GM23338 (cell line): ENCODE measurements at regions not wholly inside any gene's neighbourhood (a gene's known extent, or its start where the extent isn't known, plus 50 kb on each side); places are given as distances from the start of the nearest gene placed in this dataset.
A peak's percentile ranks its signal among the peaks of the same experiment; 100 is the strongest.

Source experiments
- ATAC-seq: fragments of 200-7000 bp; cut with Tn5 transposase; 3 replicates; pipeline ENCODE4 v1.9.1; 2020
- DNase-seq: peaks from one replicate; pipeline ENCODE4 v3.0.0-alpha.2; 2015; ENCODE audit warnings: low spot score
- H2AFZ ChIP-seq: fragments of 200-600 bp; sonication (generic); 2 replicates; pipeline ENCODE4 v1.8.0; 2016; ENCODE audit warnings: antibody characterized with exemption, mild to moderate bottlenecking, moderate library complexity
- H3F3A ChIP-seq: fragments of 200-600 bp; sonication (generic); replicated peaks from 2 replicates; pipeline ENCODE4 v1.8.0; 2017; ENCODE audit warnings: antibody characterized with exemption, mixed run types, low read depth
- H3K27ac ChIP-seq: fragments of 200-600 bp; sonication (generic); 2 replicates; pipeline ENCODE4 v1.6.1; 2016; ENCODE audit warnings: low read depth
- H3K27me3 ChIP-seq: fragments of 200-600 bp; sonication (generic); 2 replicates; pipeline ENCODE4 v1.8.0; 2016; ENCODE audit warnings: mild to moderate bottlenecking, mixed run types, moderate library complexity; ENCODE audit not compliant: insufficient read depth
- H3K36me3 ChIP-seq: fragments of 200-600 bp; sonication (generic); 2 replicates; pipeline ENCODE4 v1.8.0; 2016; ENCODE audit warnings: mild to moderate bottlenecking; ENCODE audit not compliant: insufficient read depth
- H3K4me1 ChIP-seq: fragments of 200-600 bp; sonication (generic); 2 replicates; pipeline ENCODE4 v1.8.0; 2016; ENCODE audit warnings: mild to moderate bottlenecking, moderate library complexity; ENCODE audit not compliant: insufficient read depth
- H3K4me2 ChIP-seq: fragments of 200-600 bp; sonication (generic); 2 replicates; pipeline ENCODE4 v1.7.1; 2017; ENCODE audit warnings: mixed run types
- H3K4me3 ChIP-seq: fragments of 200-600 bp; sonication (generic); 2 replicates; pipeline ENCODE4 v1.6.1; 2016; ENCODE audit warnings: mixed run types
- H3K79me2 ChIP-seq: fragments of 200-600 bp; sonication (generic); replicated peaks from 2 replicates; pipeline ENCODE4 v1.8.0; 2017; ENCODE audit warnings: mild to moderate bottlenecking; ENCODE audit not compliant: insufficient read depth
- H3K9me2 ChIP-seq: fragments of 200-600 bp; sonication (generic); 2 replicates; pipeline ENCODE4 v1.8.0; 2017; ENCODE audit not compliant: insufficient read depth
- H4K20me1 ChIP-seq: fragments of 200-600 bp; sonication (generic); replicated peaks from 2 replicates; pipeline ENCODE4 v1.8.0; 2017; ENCODE audit warnings: mild to moderate bottlenecking; ENCODE audit not compliant: insufficient read depth
- H3K27ac Mint-ChIP-seq: 2 replicates; pipeline ENCODE4 v1.8.0; 2020; ENCODE audit warnings: inconsistent platforms, mild to moderate bottlenecking, moderate library complexity, mixed read lengths
- H3K27me3 Mint-ChIP-seq: 3 replicates; pipeline ENCODE4 v1.8.0; 2022; ENCODE audit warnings: low read depth, mild to moderate bottlenecking, moderate library complexity, mixed read lengths, inconsistent platforms; ENCODE audit not compliant: insufficient read depth, poor library complexity
- H3K36me3 Mint-ChIP-seq: 3 replicates; pipeline ENCODE4 v1.8.0; 2021; ENCODE audit warnings: low read depth, mild to moderate bottlenecking, inconsistent platforms, moderate library complexity, mixed read lengths
- H3K4me1 Mint-ChIP-seq: 3 replicates; pipeline ENCODE4 v1.8.0; 2020; ENCODE audit warnings: mild to moderate bottlenecking, inconsistent platforms, mixed read lengths
- H3K4me3 Mint-ChIP-seq: 3 replicates; pipeline ENCODE4 v1.8.0; 2021; ENCODE audit warnings: moderate library complexity, mild to moderate bottlenecking, inconsistent platforms, mixed read lengths
- H3K9me3 Mint-ChIP-seq: 3 replicates; pipeline ENCODE4 v1.8.0; 2020; ENCODE audit warnings: moderate library complexity, mild to moderate bottlenecking, inconsistent platforms, mixed read lengths
- CREB1 ChIP-seq: fragments of 250-450 bp; sonication (Bioruptor Pico); IDR thresholded peaks from 2 replicates; pipeline ENCODE4 v1.5.0; 2020; ENCODE audit warnings: low read depth, mild to moderate bottlenecking, moderate library complexity
- EZH2 ChIP-seq: fragments of 200-600 bp; sonication (generic); IDR thresholded peaks from one replicate; pipeline ENCODE4 v1.8.0; 2017; ENCODE audit warnings: antibody characterized with exemption, mild to moderate bottlenecking, low read depth; ENCODE audit not compliant: unreplicated experiment
- EZH2phosphoT487 ChIP-seq: fragments of 200-600 bp; sonication (generic); IDR thresholded peaks from one replicate; pipeline ENCODE4 v1.8.1; 2018; ENCODE audit warnings: antibody characterized with exemption; ENCODE audit not compliant: unreplicated experiment
- JUNB ChIP-seq: IDR thresholded peaks from one replicate; pipeline ENCODE4 v1.6.1; 2016; ENCODE audit warnings: antibody characterized with exemption; ENCODE audit not compliant: unreplicated experiment
- NANOG ChIP-seq: IDR thresholded peaks from 2 replicates; pipeline ENCODE4 v1.6.1; 2016; ENCODE audit warnings: antibody characterized with exemption, borderline replicate concordance
- POLR2AphosphoS5 ChIP-seq: IDR thresholded peaks from 2 replicates; pipeline ENCODE4 v1.6.1; 2016; ENCODE audit warnings: antibody characterized with exemption, low read depth
- STAT1 ChIP-seq: IDR thresholded peaks from one replicate; pipeline ENCODE4 v1.6.1; 2016; ENCODE audit warnings: antibody characterized with exemption; ENCODE audit not compliant: unreplicated experiment
- ZNF114 ChIP-seq: fragments of 250-450 bp; sonication (Bioruptor Pico); IDR thresholded peaks from 2 replicates; pipeline ENCODE4 v1.5.0; 2020; ENCODE audit warnings: mild to moderate bottlenecking, moderate library complexity
- ZNF331 ChIP-seq: fragments of 250-450 bp; sonication (Bioruptor Pico); IDR thresholded peaks from 2 replicates; pipeline ENCODE4 v1.5.0; 2020; ENCODE audit warnings: low read depth, mild to moderate bottlenecking, moderate library complexity
- TF ChIP-seq, protein P1 (sequence below): fragments of 250-450 bp; sonication (Bioruptor Pico); IDR thresholded peaks from 2 replicates; pipeline ENCODE4 v1.5.0; 2020; ENCODE audit warnings: mild to moderate bottlenecking, moderate library complexity
- TF ChIP-seq, protein P2 (sequence below), 2 experiments: fragments of 200-600 bp in 1 of 2; sonication (generic) in 1 of 2; conservative IDR thresholded peaks; 2 replicates each; pipeline versions ENCODE4 v1.5.1 to v1.6.1; 2016 to 2017; ENCODE audit warnings: antibody characterized with exemption in 2 of 2, low read depth in 2 of 2, mild to moderate bottlenecking in 2 of 2, moderate library complexity in 1 of 2
- TF ChIP-seq, protein P3 (sequence below): IDR thresholded peaks from 2 replicates; pipeline ENCODE4 v1.6.1; 2016; ENCODE audit warnings: antibody characterized with exemption
- TF ChIP-seq, protein P4 (sequence below): IDR thresholded peaks from one replicate; pipeline ENCODE4 v1.6.1; 2018; ENCODE audit warnings: antibody characterized with exemption; ENCODE audit not compliant: unreplicated experiment

DNA sequence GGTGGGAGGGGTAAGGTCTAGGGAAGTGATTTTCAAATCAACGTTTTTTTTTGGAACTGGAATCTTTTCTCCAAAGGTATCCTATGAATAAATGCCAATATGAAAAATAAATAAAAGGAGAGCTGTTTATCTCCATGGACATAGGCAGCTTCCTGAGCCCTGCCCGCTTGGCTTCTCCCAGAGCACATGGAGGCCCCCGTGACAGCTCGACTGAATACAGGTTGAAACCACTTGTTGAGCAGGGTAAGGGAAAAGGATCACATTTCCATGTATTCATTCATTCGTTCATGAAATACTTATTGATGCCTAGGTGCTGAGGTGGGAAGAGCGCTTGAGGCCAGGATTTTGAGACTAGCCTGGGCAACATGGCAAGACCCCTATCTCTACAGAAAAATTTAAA lies 64.8 kb downstream of the MARCHF4 start (continued):
- TF ChIP-seq STAT1, result no peak
- no peak for TF ChIP-seq POLR2AphosphoS5
- TF ChIP-seq JUNB, result no peak
- TF ChIP-seq ZNF114 (CRISPR knock-in tag), result no peak
- TF ChIP-seq NANOG, result no peak

DNA sequence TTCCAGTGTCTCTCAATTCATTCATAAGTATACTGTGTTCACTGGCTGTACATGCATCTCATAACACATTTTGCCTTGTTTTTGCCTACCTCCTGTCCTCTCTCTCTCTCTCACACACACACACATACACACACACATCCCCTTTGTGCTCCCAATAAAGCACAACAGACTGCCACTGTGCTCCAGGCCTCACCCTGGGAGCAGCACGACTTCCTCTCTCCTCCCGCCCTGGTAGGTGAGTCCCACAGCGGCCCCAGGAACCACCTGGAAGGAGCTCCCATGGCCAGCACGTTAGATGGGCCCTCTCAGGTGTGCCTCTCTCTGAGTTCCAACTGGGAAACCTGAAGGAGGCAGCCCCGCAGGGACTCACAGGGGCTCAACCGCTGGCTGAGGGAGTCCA lies 65.4 kb downstream of the MARCHF4 start:
- Histone ChIP-seq H3K4me1 (peaks cover 9% of the 10 kb centered on the region), H3F3A (no peaks in the 10 kb centered on the region), H3K27me3 (no peaks in the 10 kb centered on the region), H3K9me2 (no peaks in the 10 kb centered on the region), H3K4me3 (no peak overlapping the region), H2AFZ (peak overlapping the region; percentile 90), H3K79me2 (no peaks in the 10 kb centered on the region), H4K20me1 (no peaks in the 10 kb centered on the region), H3K27ac (no peak overlapping the region), H3K4me2 (peak overlapping the region; percentile 35), H3K36me3 (no peaks in the 10 kb centered on the region)
- peak overlapping the region; percentile 6; the same call in 1 of the 2 replicates for H3K27ac Mint-ChIP-seq
- DNase-seq (peak; percentile 57), ATAC-seq (peak; percentile 92)
- no peaks in the 10 kb centered on the region for H3K27me3 Mint-ChIP-seq
- H3K9me3 Mint-ChIP-seq, result no peaks in the 10 kb centered on the region
- H3K4me3 Mint-ChIP-seq, result no peak overlapping the region
- no peaks in the 10 kb centered on the region for H3K36me3 Mint-ChIP-seq
- peaks cover 9% of the 10 kb centered on the region for H3K4me1 Mint-ChIP-seq
- TF ChIP-seq, protein P1, sequence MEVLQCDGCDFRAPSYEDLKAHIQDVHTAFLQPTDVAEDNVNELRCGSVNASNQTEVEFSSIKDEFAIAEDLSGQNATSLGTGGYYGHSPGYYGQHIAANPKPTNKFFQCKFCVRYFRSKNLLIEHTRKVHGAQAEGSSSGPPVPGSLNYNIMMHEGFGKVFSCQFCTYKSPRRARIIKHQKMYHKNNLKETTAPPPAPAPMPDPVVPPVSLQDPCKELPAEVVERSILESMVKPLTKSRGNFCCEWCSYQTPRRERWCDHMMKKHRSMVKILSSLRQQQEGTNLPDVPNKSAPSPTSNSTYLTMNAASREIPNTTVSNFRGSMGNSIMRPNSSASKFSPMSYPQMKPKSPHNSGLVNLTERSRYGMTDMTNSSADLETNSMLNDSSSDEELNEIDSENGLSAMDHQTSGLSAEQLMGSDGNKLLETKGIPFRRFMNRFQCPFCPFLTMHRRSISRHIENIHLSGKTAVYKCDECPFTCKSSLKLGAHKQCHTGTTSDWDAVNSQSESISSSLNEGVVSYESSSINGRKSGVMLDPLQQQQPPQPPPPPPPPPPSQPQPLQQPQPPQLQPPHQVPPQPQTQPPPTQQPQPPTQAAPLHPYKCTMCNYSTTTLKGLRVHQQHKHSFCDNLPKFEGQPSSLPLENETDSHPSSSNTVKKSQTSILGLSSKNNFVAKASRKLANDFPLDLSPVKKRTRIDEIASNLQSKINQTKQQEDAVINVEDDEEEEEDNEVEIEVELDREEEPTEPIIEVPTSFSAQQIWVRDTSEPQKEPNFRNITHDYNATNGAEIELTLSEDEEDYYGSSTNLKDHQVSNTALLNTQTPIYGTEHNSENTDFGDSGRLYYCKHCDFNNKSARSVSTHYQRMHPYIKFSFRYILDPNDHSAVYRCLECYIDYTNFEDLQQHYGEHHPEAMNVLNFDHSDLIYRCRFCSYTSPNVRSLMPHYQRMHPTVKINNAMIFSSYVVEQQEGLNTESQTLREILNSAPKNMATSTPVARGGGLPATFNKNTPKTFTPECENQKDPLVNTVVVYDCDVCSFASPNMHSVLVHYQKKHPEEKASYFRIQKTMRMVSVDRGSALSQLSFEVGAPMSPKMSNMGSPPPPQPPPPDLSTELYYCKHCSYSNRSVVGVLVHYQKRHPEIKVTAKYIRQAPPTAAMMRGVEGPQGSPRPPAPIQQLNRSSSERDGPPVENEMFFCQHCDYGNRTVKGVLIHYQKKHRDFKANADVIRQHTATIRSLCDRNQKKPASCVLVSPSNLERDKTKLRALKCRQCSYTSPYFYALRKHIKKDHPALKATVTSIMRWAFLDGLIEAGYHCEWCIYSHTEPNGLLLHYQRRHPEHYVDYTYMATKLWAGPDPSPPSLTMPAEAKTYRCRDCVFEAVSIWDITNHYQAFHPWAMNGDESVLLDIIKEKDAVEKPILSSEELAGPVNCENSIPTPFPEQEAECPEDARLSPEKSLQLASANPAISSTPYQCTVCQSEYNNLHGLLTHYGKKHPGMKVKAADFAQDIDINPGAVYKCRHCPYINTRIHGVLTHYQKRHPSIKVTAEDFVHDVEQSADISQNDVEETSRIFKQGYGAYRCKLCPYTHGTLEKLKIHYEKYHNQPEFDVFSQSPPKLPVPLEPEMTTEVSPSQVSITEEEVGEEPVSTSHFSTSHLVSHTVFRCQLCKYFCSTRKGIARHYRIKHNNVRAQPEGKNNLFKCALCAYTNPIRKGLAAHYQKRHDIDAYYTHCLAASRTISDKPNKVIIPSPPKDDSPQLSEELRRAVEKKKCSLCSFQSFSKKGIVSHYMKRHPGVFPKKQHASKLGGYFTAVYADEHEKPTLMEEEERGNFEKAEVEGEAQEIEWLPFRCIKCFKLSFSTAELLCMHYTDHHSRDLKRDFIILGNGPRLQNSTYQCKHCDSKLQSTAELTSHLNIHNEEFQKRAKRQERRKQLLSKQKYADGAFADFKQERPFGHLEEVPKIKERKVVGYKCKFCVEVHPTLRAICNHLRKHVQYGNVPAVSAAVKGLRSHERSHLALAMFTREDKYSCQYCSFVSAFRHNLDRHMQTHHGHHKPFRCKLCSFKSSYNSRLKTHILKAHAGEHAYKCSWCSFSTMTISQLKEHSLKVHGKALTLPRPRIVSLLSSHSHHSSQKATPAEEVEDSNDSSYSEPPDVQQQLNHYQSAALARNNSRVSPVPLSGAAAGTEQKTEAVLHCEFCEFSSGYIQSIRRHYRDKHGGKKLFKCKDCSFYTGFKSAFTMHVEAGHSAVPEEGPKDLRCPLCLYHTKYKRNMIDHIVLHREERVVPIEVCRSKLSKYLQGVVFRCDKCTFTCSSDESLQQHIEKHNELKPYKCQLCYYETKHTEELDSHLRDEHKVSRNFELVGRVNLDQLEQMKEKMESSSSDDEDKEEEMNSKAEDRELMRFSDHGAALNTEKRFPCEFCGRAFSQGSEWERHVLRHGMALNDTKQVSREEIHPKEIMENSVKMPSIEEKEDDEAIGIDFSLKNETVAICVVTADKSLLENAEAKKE (CRISPR knock-in tag), result no peak
- no peak for TF ChIP-seq ZNF114 (CRISPR knock-in tag)
- TF ChIP-seq, protein P2, sequence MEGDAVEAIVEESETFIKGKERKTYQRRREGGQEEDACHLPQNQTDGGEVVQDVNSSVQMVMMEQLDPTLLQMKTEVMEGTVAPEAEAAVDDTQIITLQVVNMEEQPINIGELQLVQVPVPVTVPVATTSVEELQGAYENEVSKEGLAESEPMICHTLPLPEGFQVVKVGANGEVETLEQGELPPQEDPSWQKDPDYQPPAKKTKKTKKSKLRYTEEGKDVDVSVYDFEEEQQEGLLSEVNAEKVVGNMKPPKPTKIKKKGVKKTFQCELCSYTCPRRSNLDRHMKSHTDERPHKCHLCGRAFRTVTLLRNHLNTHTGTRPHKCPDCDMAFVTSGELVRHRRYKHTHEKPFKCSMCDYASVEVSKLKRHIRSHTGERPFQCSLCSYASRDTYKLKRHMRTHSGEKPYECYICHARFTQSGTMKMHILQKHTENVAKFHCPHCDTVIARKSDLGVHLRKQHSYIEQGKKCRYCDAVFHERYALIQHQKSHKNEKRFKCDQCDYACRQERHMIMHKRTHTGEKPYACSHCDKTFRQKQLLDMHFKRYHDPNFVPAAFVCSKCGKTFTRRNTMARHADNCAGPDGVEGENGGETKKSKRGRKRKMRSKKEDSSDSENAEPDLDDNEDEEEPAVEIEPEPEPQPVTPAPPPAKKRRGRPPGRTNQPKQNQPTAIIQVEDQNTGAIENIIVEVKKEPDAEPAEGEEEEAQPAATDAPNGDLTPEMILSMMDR (conservative IDR thresholded peaks at IDR 0.05; ENCODE audit: low read depth in 2 of 2), result no peak
- TF ChIP-seq POLR2AphosphoS5, result no peak
- no peak for TF ChIP-seq STAT1
- TF ChIP-seq, protein P3, sequence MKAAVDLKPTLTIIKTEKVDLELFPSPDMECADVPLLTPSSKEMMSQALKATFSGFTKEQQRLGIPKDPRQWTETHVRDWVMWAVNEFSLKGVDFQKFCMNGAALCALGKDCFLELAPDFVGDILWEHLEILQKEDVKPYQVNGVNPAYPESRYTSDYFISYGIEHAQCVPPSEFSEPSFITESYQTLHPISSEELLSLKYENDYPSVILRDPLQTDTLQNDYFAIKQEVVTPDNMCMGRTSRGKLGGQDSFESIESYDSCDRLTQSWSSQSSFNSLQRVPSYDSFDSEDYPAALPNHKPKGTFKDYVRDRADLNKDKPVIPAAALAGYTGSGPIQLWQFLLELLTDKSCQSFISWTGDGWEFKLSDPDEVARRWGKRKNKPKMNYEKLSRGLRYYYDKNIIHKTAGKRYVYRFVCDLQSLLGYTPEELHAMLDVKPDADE, result no peak
- TF ChIP-seq EZH2, result no peak
- TF ChIP-seq ZNF331, result no peak
- TF ChIP-seq, protein P4, sequence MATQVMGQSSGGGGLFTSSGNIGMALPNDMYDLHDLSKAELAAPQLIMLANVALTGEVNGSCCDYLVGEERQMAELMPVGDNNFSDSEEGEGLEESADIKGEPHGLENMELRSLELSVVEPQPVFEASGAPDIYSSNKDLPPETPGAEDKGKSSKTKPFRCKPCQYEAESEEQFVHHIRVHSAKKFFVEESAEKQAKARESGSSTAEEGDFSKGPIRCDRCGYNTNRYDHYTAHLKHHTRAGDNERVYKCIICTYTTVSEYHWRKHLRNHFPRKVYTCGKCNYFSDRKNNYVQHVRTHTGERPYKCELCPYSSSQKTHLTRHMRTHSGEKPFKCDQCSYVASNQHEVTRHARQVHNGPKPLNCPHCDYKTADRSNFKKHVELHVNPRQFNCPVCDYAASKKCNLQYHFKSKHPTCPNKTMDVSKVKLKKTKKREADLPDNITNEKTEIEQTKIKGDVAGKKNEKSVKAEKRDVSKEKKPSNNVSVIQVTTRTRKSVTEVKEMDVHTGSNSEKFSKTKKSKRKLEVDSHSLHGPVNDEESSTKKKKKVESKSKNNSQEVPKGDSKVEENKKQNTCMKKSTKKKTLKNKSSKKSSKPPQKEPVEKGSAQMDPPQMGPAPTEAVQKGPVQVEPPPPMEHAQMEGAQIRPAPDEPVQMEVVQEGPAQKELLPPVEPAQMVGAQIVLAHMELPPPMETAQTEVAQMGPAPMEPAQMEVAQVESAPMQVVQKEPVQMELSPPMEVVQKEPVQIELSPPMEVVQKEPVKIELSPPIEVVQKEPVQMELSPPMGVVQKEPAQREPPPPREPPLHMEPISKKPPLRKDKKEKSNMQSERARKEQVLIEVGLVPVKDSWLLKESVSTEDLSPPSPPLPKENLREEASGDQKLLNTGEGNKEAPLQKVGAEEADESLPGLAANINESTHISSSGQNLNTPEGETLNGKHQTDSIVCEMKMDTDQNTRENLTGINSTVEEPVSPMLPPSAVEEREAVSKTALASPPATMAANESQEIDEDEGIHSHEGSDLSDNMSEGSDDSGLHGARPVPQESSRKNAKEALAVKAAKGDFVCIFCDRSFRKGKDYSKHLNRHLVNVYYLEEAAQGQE, result no peak
- TF ChIP-seq NANOG, result no peak
- TF ChIP-seq CREB1 (CRISPR knock-in tag), result no peak
- no peak for TF ChIP-seq JUNB
- no peak for TF ChIP-seq EZH2phosphoT487
